HEK293T (cell line): ENCODE measurements at regions not wholly inside any gene's neighbourhood (a gene's known extent, or its start where the extent isn't known, plus 50 kb on each side); places are given as distances from the start of the nearest gene placed in this dataset.

Experiments used
- CTBP1 ChIP-seq: fragments of 450-650 bp; IDR thresholded peaks from 2 replicates; pipeline ENCODE4 v1.6.1; 2016; ENCODE audit warnings: borderline replicate concordance
- ELF4 ChIP-seq: fragments of 450-650 bp; IDR thresholded peaks from 2 replicates; pipeline ENCODE4 v1.6.1; 2017; ENCODE audit warnings: antibody characterized with exemption
- FOXA1 ChIP-seq: fragments of 450-650 bp; IDR thresholded peaks from 2 replicates; pipeline ENCODE4 v1.6.1; 2016; ENCODE audit warnings: mild to moderate bottlenecking
- FOXM1 ChIP-seq: fragments of 450-650 bp; IDR thresholded peaks from 2 replicates; pipeline ENCODE4 v1.6.1; 2017; ENCODE audit warnings: mild to moderate bottlenecking, borderline replicate concordance
- NFRKB ChIP-seq: fragments of 450-650 bp; IDR thresholded peaks from 2 replicates; pipeline ENCODE4 v1.6.1; 2016; ENCODE audit warnings: mild to moderate bottlenecking, moderate library complexity
- SP1 ChIP-seq: fragments of 450-650 bp; IDR thresholded peaks from 2 replicates; pipeline ENCODE4 v1.6.1; 2017
- SUZ12 ChIP-seq: fragments of 450-650 bp; IDR thresholded peaks from 2 replicates; pipeline ENCODE4 v1.6.1; 2016; ENCODE audit warnings: mild to moderate bottlenecking
- TF ChIP-seq, protein P1 (sequence below): fragments of 450-650 bp; IDR thresholded peaks from 2 replicates; pipeline ENCODE4 v1.6.1; 2016

DNA sequence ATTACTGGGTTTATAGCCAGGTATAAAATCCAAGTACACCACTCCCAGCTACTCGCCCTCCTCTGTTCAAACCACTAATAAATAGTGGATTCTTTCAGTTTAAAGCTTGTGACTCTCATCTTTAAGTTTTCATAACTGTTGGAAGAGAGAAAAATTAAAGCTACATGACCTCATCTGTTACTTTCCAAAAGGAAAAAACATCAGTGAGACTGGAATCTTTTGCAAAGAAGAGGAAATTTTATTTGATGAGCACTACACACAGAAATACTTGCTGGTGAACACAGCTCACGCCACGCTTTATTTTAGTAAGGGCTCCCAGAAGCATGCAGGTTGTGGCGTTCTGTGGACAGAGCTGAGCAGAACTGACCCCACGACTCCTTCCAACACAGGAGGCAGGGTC, 527.0 kb upstream of the MGMT start:
- TF ChIP-seq NFRKB (no peak), ELF4 (no peak), SP1 (no peak), FOXA1 (no peak), CTBP1 (no peak), SUZ12 (no peak), FOXM1 (no peak)
- TF ChIP-seq, protein P1, sequence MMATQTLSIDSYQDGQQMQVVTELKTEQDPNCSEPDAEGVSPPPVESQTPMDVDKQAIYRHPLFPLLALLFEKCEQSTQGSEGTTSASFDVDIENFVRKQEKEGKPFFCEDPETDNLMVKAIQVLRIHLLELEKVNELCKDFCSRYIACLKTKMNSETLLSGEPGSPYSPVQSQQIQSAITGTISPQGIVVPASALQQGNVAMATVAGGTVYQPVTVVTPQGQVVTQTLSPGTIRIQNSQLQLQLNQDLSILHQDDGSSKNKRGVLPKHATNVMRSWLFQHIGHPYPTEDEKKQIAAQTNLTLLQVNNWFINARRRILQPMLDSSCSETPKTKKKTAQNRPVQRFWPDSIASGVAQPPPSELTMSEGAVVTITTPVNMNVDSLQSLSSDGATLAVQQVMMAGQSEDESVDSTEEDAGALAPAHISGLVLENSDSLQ, result no peak
